GM20431 (cell line): ENCODE measurements at regions not wholly inside any gene's neighbourhood (a gene's known extent, or its start where the extent isn't known, plus 50 kb on each side); places are given as distances from the start of the nearest gene placed in this dataset.

Experiments
- in situ Hi-C: fragments of 300-500 bp; cut with MseI, MboI; formaldehyde crosslinking; loops from one replicate; pipeline ENCODE4 v1.15.0; 2020; ENCODE audit warnings: low sequenced_read_pairs; ENCODE audit not compliant: unreplicated experiment

DNA sequence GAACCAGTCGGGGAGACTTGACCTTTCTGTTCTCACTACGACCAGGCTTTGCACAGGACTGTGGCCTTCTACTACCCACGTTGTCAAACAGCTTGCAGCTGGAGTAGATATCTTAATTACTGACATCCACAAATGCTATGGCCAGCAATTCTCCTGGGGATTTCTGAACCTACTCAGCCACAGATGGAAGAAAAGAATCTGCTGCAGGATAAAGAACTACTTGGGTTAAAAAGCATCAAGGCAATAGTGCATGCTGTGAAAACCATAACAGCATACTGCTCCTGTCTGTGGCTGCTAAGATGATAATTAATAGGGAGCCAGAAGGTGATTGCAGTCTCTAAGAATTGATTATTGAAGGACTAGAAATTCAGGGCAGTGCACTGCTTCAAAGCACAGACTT lies 859.2 kb upstream of the SEMA6D start:
- in situ Hi-C loops: no loop called here

DNA sequence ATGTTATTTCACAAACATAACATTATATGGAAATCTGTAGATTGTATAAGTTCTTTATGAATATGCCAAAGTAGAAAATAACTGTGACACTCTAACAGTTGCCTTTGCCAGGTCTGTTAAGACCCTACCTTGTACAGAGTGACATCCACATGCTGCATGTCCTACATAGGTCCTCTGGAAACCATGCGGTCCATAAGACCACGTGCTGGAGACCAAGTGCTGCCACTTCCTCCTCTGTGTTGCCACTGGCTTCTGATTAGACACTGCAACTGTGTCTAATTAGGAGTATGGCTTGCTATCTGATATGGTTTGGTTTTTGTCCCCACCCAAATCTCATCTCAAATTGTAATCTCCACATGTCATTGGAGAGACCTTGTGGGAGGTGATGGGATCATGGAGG lies 855.5 kb upstream of the SEMA6D start:
- in situ Hi-C loops: no loop called here

DNA sequence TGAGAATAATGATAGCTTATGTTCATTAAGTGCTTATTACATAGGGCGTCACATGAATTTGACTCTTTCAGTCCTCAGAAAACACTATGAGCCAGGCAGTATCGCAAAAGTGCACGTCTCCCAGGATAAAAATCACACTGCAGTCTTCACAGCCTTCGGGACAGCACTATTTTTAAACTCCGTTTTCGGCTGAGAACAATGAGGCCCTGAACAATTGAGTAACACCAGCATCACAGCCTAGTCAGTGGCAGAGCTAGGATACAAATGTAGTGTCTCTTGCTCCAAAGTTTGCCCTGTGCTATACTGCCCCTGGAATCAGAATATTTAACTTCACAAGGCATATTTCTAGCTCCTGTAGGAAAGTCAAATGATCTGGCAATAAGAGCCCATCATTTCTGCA lies 852.1 kb upstream of the SEMA6D start:
- in situ Hi-C loops: no loop called here

DNA sequence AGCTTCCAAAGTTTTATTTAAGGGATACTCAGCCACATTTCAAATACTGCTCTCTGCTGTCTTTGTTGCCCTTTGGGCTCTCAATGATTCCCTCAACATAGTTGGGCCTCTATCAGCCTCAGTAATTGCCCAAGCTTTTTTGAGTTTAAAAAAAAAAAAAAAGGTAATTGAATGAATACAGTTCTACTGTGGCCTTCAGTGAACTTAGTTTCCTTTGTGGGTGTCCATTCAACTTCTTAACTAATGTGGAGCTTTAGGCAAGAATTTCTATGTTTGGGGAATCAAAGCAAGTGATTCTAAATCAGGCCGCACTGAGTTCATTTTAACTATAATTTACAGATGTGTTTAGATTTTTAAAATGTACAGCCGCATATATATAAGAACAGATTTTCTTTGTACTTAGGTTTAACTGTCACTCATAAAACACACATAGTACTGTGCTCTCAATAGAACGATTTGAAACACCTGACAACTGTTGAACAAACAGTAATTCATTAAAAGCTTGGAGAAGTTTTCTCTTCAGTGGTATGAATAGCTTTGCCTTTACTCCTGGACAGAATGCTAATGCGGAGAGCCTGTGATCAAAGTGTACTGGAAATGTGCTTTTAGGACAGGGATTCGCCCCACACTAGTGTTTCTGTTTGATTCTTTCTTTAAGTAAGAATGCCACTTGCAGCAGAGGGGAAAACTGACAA lies 844.9 kb upstream of the SEMA6D start:
- in situ Hi-C loops: no loop called here

DNA sequence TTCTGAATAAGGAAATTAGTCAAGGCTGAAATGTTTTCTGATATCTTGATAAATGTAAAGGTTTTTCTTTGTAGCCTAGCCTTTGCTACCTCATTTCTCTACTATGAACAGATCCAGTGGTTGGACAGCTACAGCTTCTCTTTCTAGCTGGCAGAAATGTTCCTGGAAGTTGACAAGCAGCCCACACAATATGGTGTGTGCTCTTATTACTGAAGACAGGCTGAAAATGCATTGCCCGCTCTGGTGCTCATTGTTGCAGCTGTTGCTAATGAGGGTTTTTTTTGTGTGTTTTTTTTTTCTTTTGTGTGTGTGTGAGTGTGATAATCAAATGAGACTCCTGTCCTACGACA lies 844.3 kb upstream of the SEMA6D start:
- in situ Hi-C loops: no loop called here

DNA sequence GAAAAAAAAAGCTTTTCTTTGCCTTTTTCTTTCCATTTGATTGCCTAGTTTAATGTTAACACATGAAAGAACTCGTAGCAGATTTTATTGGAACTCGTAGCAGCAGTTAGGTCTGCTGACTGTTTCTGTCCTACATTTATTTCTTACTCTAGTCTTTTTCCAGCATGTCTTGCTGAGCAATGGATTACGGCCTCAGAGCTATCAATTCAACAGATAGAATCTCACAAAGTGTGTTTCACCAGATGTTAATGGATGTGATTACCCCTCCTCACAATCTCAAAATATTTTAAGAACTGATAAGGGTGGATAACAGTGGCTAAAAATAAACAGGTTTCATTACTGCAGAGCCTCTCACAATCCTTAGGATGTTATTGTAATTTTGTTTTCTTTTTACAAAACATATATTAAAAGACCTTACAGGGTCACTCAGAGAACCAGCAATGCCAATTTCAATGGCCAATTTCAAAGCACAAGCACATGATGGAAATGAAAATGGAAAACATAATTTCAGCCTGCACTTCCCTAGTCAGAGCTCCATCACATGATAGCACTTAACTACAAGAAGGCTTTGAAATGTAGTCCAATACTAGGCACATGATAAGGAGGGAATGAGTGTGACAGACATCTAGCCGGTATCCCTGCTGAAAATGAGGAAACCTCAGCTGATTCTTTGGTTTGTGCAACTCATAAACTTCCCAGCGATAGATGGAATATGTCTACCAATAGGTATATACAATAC lies 838.1 kb upstream of the SEMA6D start:
- in situ Hi-C loops: no loop called here

DNA sequence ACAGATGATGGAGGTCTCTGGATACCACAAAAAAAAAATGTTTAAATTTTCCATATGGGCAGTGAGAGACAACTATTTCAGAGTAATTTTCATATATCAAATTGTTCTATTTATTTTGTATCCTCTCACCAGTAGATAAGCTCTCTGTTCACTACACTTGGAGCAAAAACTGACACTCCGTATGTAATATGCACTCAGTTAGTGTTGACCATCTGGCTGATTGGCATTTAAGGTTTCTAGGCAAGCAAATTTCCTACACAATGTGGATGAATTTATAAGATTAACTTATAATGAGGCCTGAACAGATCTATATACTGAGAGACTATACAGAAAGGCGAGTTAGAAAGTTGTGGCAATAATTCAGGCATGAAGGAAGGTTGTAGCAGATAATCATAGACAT lies 836.5 kb upstream of the SEMA6D start:
- in situ Hi-C loops: no loop called here

DNA sequence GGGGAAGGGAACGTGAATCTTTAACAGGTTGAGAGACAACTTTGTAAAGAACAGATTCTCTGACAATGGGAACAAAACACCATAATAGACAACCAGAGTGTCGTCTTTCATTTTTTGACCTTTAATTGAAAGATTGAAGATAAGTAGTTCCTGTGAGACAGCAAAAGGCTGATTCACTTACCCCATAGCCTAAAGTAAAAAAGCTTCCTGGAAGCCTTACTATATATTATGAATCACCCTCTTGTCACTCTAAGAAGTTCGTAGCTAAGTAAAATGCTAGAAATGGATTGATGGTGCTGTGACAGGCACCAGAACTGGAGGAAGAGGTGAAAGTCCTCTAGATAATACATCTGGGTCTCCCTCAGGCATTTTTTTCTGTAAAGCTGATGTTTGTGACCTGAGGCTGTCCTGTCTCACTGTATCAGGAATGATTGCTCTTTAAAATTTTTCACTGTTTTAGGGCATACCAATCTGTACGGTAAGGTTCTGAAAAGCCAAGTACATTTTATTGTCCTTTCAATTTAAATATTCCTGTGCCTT lies 824.6 kb upstream of the SEMA6D start:
- in situ Hi-C loops: no loop called here

DNA sequence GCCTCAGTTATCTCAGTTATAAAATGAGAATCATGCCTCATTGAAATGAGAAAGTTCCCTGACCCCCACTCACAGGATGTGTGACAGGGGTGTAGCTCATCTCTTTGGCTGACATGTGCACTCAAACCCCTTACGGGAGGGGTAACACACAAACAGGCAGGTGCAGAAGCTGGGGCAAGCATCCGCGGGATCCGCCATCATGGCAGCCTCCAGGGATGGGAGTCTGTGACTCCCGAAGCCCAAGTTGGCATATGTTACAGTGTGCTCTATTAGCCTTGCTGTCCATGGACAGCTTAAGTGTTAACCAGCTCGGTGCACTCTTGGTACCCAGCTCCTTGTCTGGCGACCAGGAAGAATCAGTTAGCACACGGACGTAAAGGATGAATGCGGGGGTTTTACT lies 822.7 kb upstream of the SEMA6D start:
- in situ Hi-C loops: no loop called here

DNA sequence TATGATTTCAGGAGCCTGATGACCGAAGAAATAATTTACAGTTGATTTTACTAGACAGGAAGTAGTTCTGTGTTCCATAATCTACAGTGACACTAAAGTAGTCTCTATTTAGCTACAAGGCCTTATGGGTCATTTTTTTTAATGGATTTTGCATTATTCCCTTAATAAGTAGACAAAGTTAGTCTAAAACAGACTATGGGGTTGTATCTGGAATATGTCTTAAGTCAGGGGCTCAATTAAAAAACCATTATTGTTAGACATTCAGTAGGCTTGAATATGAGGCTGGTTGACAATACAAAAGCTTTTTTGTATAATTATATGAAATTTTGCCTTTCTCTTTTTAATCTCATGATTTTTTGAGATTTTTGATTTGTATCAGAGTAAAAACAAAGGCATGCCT lies 820.0 kb upstream of the SEMA6D start:
- in situ Hi-C loops: no loop called here

DNA sequence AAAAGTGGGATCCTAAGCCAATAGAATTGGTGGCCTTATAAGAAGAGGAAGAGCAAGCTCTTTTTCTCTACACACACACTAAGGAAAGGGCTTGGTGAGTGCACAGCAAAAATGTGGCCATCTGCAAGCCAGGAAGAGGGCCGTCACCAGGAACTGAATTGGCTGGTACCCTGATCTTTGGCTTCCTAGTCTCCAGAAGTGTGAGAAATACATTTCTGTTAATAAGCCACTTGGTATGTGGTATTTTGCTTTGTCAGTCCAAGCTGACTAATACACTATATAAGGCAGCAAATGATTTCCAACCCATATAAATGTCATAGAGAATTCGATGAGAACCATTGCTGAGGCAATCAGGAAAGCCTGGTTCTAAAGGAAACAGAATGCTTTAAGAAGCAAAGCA lies 816.3 kb upstream of the SEMA6D start:
- in situ Hi-C loops: no loop called here

DNA sequence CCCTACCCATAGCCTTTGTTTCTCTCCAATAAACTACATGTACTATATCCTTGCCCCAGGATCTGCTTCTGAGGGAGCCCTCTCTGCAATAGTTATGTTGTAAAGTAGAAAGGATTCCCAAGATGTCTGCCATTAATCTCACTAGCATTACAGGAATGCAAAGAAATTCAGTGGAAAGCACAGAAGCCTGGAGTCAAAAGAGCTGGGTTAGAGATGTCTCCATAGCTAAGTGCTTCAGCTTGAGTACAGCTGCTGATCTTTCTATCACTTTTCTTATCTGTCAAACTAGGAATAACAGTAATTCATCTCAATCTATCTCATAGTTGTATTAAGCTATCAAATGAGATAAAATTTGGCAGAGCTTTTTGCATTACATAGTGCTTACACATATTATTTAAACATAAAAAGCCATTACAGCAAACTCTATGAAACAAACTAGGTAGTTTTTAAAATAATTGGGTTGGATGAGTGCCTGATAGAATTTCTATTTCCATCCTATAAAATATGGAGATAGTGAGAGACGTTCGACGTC lies 799.5 kb upstream of the SEMA6D start:
- in situ Hi-C loops: no loop called here

DNA sequence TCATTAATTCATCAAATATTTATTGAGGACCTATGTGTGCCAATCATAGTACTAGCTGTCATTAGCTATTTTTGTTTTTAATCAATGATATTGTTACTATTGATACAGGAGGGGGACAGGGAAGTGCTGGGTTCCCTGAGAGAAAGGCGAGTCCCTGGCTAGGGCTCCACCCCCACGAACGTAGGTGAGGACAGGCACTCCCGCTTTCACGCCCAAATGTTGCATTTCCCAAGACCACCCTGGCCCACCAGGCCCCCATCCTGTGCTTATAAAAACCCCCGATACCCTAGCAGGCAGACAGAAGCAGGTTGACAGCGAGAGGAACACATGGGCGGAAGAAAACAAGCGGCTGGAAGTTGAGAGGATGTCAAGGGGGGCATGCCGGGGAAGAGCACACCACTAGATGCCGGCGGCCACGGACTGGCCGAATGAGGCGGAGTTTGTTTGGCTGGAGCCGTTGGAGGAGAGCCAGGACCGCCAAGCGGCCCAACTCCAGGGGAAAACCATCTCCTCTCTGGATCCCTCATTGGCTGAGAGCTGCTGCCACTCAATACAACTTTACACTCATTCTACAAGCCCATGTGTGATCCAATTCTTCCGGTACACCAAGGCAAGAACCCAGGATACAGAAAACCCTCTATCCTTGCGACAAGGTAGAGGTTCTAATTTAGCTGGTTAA lies 798.7 kb upstream of the SEMA6D start:
- in situ Hi-C loops: no loop called here

DNA sequence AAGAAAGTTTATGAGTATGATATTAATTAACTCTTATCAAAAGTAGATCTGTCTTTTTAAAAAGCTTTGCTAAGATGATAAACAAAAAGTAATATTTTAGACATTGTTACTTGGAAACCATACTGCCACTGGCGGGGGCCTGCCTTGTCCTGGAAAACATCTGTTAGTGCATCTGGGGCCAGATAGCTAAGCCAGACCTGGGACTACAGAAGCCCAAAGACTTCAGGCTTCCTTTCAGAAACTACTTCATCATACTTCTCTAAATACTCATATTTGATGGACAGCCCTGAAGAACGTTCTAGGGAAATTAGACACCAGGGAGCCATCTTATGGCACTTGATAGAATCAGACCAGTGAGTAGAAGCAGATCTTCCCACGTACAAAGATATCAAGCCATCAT lies 795.4 kb upstream of the SEMA6D start:
- in situ Hi-C loops: no loop called here

DNA sequence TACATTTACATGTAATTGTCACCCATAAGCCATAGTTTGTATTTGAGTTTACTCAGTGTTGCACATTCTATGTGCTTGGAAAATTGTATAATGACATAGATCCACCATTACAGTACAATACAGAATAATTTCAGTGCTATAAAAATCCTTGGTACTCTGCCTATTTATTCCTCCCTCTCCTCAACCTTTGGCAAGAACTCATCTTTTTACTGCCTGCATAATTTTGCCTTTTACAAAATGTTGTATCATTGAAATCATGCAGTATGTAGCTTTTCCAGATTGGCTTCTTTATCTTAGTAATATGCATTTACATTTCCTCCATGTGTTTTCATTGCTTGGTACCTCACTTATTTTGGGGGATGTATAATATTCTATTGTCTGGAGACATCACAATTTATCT lies 786.9 kb upstream of the SEMA6D start:
- in situ Hi-C loops: no loop called here

DNA sequence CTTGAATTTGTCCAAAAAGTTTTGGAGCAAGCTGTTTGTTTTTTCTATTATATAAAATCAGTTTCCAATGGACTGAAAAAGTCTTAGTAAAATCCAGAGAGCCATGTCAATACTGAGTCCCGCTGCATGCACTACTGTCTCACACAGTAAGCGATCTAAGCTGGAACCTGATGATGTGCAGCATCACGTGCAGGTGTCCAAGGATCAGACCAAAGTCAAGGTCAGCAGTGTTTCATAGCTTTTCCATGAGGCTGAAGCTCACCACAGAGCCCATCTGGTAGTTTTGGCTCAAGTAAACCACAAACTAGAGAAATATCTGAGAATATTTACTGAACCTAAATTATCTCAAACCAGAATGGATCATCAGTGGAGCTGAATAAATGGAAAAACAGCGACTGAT lies 784.0 kb upstream of the SEMA6D start:
- in situ Hi-C loops: no loop called here

DNA sequence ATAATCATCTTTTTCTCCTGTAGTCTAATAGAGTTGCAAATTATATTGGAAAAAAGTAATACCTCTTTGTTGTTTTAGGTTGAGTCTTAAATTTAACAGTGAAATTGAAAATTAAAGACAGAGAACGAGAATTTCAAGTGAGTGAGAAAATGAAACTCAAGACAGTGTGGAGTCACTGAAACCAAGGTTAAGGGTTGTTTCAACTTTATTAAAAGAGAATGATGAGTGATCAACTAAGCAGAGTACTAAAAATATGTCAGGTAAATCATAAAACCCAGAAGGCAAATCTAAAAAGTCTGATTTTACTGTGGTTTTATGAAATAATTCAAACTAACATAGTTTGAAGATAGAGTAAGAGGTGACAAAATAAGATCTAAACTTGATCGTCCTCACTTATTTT lies 782.5 kb upstream of the SEMA6D start:
- in situ Hi-C loops: no loop called here

DNA sequence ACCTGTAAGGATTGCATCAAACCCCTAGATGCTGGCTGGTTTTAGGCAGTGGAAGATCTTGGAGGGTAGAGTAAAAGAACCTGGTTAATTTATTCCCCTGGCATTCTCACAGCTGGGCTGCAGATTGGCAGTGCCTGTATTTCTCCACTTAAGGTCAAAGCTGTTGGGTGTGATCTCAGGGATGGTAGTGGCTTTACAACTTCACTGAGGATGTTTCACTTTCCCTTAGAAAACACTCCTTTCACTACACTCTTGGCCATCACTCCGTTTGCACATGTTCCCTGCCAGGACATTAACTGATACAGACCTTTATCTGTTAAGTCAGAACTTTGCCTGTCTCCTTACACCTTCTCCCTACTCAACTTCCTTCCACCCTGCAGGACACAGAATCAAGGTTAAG lies 779.1 kb upstream of the SEMA6D start:
- in situ Hi-C loops: no loop called here

DNA sequence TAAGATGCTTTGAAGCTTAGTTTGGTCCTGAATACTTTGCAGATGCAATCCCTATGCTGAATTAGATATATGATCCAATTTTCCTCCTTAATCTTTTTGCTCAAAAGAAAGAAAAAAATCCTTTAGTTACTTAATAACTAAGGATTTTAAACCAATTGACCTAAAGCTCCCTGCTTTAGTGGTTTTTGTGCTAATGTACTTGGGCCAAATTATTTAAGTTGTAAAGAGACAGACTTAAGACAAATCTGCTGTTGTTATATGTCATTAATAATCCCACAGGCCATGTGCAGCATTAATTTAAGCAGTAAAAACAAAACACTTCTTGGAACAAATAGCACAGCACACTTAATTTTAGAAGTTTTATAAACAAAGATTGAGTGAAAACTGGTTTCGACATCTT lies 776.1 kb upstream of the SEMA6D start:
- in situ Hi-C loops: no loop called here

DNA sequence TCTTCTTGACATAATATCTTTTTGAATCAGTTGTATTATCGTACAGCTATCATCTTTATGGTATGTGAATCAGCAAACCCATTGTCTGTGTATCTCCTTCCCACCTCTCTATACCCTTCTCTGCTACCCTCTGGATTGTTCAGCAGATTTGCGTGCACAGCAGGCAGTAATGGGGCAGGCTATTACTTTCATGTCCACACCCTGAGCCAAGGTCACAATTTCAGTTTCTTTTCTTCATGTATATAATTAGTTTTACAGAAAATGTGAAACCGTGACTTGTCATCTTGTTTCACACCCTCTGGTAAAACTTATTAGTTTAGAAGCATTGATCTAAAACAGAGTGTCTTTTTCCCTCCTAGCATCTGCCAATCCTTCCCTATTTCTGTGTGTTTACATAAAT lies 770.4 kb upstream of the SEMA6D start:
- in situ Hi-C loops: no loop called here

DNA sequence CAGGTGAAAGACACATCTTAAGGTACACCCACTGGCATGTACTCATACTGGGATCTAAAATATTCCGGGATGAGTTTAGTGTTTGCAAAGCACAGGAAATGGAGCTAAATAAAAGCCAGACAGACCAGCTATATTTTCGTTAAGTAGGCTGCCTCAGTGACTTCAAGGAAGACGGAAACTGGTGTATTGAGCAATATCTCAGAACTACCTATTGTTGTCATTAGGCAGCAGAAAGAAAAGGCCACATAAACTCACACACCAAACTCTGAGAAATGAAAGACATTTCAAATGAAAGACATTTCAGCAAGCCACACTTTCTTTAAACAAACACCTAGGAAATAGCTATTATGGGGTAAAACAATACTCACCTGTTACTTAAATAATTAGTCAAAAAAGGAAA lies 761.7 kb upstream of the SEMA6D start:
- in situ Hi-C loops: no loop called here
